GM18951 (cell line): ENCODE measurements at regions not wholly inside any gene's neighbourhood (a gene's known extent, or its start where the extent isn't known, plus 50 kb on each side); places are given as distances from the start of the nearest gene placed in this dataset.

Experiments
- POLR2A ChIP-seq: IDR thresholded peaks from 4 replicates; pipeline ENCODE4 v1.6.1; 2011; ENCODE audit warnings: mild to moderate bottlenecking; ENCODE audit not compliant: insufficient read length, insufficient read depth; ENCODE audit errors: extremely low read depth
- in situ Hi-C: fragments of 300-500 bp; cut with MboI; formaldehyde crosslinking; loops from one replicate; pipeline ENCODE4 v1.12.0; 2022; ENCODE audit warnings: low sequenced_read_pairs, mixed read lengths, inconsistent platforms; ENCODE audit not compliant: unreplicated experiment

- in situ Hi-C loops = no loop called here
- no peak for TF ChIP-seq POLR2A
Observed at GRCh38 chr4:115851918-115852766, 738.7 kb upstream of the NDST4 start.

GRCh38 chr4:115850799-115851509 is 737.5 kb upstream of the NDST4 start:
- in situ Hi-C loops = no loop called here
- no peak for TF ChIP-seq POLR2A

GRCh38 chr4:115844180-115844579 is 730.8 kb upstream of the NDST4 start:
- in situ Hi-C loops = no loop called here
- no peak for TF ChIP-seq POLR2A

- in situ Hi-C loops = no loop called here
- TF ChIP-seq POLR2A = no peak
Observed at GRCh38 chr4:115841871-115842270, 728.5 kb upstream of the NDST4 start.

GRCh38 chr4:115834441-115834840 is 721.0 kb upstream of the NDST4 start:
- in situ Hi-C loops = no loop called here
- no peak for TF ChIP-seq POLR2A

GRCh38 chr4:115824630-115825029 is 711.2 kb upstream of the NDST4 start:
- no peak for TF ChIP-seq POLR2A

GRCh38 chr4:115803825-115804224 is 690.4 kb upstream of the NDST4 start:
- TF ChIP-seq POLR2A = no peak
- in situ Hi-C loops = no loop called here

More at GRCh38 chr4:115824630-115825029, 711.2 kb upstream of the NDST4 start:
- in situ Hi-C loops = no loop called here

GRCh38 chr4:115790812-115791211 is 677.4 kb upstream of the NDST4 start:
- no peak for TF ChIP-seq POLR2A

GRCh38 chr4:115781528-115782146 is 668.2 kb upstream of the NDST4 start:
- in situ Hi-C loops = no loop called here
- no peak for TF ChIP-seq POLR2A

More at GRCh38 chr4:115790812-115791211, 677.4 kb upstream of the NDST4 start:
- in situ Hi-C loops = no loop called here

- in situ Hi-C loops = no loop called here
- TF ChIP-seq POLR2A = no peak
Observed at GRCh38 chr4:115780835-115781234, 667.4 kb upstream of the NDST4 start.

GRCh38 chr4:115780268-115780667 is 666.8 kb upstream of the NDST4 start:
- TF ChIP-seq POLR2A = no peak
- in situ Hi-C loops = no loop called here

- in situ Hi-C loops = no loop called here
- no peak for TF ChIP-seq POLR2A
Observed at GRCh38 chr4:115770046-115770543, 656.7 kb upstream of the NDST4 start.

- no peak for TF ChIP-seq POLR2A
Observed at GRCh38 chr4:115769396-115769795, 656.0 kb upstream of the NDST4 start.

More at GRCh38 chr4:115769396-115769795, 656.0 kb upstream of the NDST4 start:
- in situ Hi-C loops = no loop called here
